ENCODE measurements at regions not wholly inside any gene's neighbourhood (a gene's known extent, or its start where the extent isn't known, plus 50 kb on each side); places are given as distances from the start of the nearest gene placed in this dataset.

DNA sequence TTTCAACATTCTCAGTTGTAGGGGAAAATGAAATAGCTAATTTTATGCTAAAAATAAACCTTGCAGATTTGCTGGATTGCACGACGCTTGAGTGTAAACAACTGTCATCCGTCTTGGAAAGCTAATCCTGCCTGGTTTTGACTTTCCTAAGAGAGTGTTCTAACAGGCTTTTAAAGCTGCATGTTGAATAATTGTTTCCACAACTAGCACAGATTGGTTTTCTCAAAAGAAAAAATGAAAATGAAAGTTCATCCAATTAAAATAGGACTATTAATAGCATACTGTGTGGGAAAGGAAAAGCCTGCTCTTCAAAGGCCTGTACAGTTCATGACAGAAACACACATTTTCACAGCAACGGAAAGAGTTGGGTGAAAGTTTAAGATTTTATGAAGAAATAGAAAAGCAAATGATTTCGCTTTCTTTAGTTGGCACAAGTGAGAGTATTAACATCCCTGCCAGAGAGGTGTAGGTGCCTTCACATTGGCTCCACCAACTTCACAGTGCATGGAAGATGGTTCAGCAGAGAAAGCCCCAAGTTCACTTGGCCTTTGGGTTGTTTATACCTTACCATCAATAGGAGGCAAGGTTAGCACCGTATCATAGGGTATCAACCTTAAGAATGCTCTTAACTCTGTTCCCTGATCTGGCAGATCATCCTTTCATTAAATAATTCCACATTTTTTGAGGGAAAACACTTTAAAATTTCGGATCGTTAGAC lies 140.0 kb upstream of the GUCY1A1 start:
- H3K4me3 ChIP-seq, result no peak overlapping the region
- intact Hi-C loops (cut with DNase I, micrococcal nuclease), result no loop called here
- no peaks in the 10 kb centered on the region for H3K9me3 ChIP-seq
- H3K36me3 ChIP-seq (ENCODE audit: low read depth), result no peaks in the 10 kb centered on the region
- no peak for TF ChIP-seq CTCF (IDR thresholded peaks at IDR 0.05)
- H3K4me1 ChIP-seq (ENCODE audit: low read depth), result no peaks in the 10 kb centered on the region
- no peak for DNase-seq
- ATAC-seq, result no peak

GRCh38 chr4:155524926-155525455 lies 141.7 kb upstream of the GUCY1A1 start:
- intact Hi-C loops (cut with DNase I, micrococcal nuclease), result no loop called here
- DNase-seq, result no peak
- TF ChIP-seq CTCF (IDR thresholded peaks at IDR 0.05), result no peak
- no peaks in the 10 kb centered on the region for H3K4me1 ChIP-seq (ENCODE audit: low read depth)
- no peaks in the 10 kb centered on the region for H3K36me3 ChIP-seq (ENCODE audit: low read depth)
- H3K4me3 ChIP-seq, result no peak overlapping the region
- peaks cover 5% of the 10 kb centered on the region for H3K9me3 ChIP-seq
- no peak for ATAC-seq

DNA sequence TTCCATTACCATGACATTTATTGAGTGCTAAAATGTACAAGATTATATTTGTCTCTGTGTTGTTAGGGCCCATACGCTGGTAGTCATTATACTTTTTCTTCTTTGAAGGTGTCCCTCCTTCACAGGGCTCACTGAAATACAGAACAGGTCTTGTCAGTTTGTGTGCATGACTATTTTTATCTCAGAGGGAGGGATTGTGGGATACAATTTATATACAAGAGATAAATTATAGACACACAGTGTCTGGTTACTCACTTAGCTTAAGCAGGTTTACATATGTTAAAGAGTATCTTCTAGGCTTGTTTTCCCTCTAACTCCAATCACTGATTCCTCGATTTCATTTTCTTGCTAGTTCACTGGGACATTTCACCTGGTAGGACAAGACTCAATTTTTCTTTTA lies 143.3 kb upstream of the GUCY1A1 start:
- DNase-seq (no peak), ATAC-seq (no peak)
- H3K9me3 ChIP-seq, result peaks cover 5% of the 10 kb centered on the region
- H3K4me3 ChIP-seq, result no peak overlapping the region
- H3K36me3 ChIP-seq (ENCODE audit: low read depth), result no peaks in the 10 kb centered on the region
- no peak for TF ChIP-seq CTCF (IDR thresholded peaks at IDR 0.05)
- intact Hi-C loops (cut with DNase I, micrococcal nuclease), result no loop called here
- H3K4me1 ChIP-seq (ENCODE audit: low read depth), result no peaks in the 10 kb centered on the region

GRCh38 chr4:155522201-155522600 lies 144.4 kb upstream of the GUCY1A1 start:
- Histone ChIP-seq H3K4me1 (ENCODE audit: low read depth) (no peaks in the 10 kb centered on the region), H3K4me3 (no peak overlapping the region), H3K9me3 (peaks cover 5% of the 10 kb centered on the region), H3K36me3 (ENCODE audit: low read depth) (no peaks in the 10 kb centered on the region)
- no peak for TF ChIP-seq CTCF (IDR thresholded peaks at IDR 0.05)
- DNase-seq (no peak), ATAC-seq (no peak)
- intact Hi-C loops (cut with DNase I, micrococcal nuclease), result no loop called here

- DNase-seq, result no peak
- ATAC-seq, result no peak
- H3K9me3 ChIP-seq, result peaks cover 5% of the 10 kb centered on the region
- intact Hi-C loops (cut with DNase I, micrococcal nuclease), result no loop called here
- H3K36me3 ChIP-seq (ENCODE audit: low read depth), result no peaks in the 10 kb centered on the region
- no peaks in the 10 kb centered on the region for H3K4me1 ChIP-seq (ENCODE audit: low read depth)
- H3K4me3 ChIP-seq, result no peak overlapping the region
- no peak for TF ChIP-seq CTCF (IDR thresholded peaks at IDR 0.05)
These were observed 144.6 kb upstream of the MAP9 start for GRCh38 chr4:155521382-155521781.

Data from mucosa of descending colon (tissue), 3 donors.